OCI-LY7 (cell line): ENCODE measurements at regions not wholly inside any gene's neighbourhood (a gene's known extent, or its start where the extent isn't known, plus 50 kb on each side); places are given as distances from the start of the nearest gene placed in this dataset.

ENCODE experiments used
- BruUV-seq: library from RNA; stranded (reverse); fragments of 400-500 nt; replicated peaks from 2 replicates; lab custom pipeline; 2021; lab: Mats Ljungman, UMichigan
- CTCF ChIA-PET: fragments of 300-600 bp; sonication (Branson Sonifier 250); formaldehyde crosslinking; loops from one replicate; lab custom pipeline; 2022; ENCODE audit warnings: antibody characterized with exemption; ENCODE audit not compliant: unreplicated experiment; lab: Charles Lee
- POLR2A ChIA-PET: fragments of 300-600 bp; sonication (Branson Sonifier 250); formaldehyde crosslinking; loops from one replicate; lab custom pipeline; 2022; ENCODE audit warnings: antibody characterized with exemption; lab: Charles Lee
- DNase-seq: peaks from one replicate; pipeline ENCODE4 v3.0.0-alpha.2; 2015; ENCODE audit warnings: low spot score
- H2AFZ ChIP-seq: fragments of 200-600 bp; sonication (generic), shearing (Covaris generic); 2 replicates; pipeline ENCODE4 v1.6.1; 2014; ENCODE audit warnings: mild to moderate bottlenecking, antibody characterized with exemption, low read length, moderate library complexity
- H3K27ac ChIP-seq: fragments of 200-600 bp; sonication (generic); 2 replicates; pipeline ENCODE4 v1.5.1; 2014; ENCODE audit warnings: mixed run types, low read depth, mild to moderate bottlenecking, moderate library complexity, low read length, inconsistent platforms; ENCODE audit not compliant: poor library complexity, severe bottlenecking
- H3K36me3 ChIP-seq: fragments of 200-600 bp; sonication (generic); 2 replicates; pipeline ENCODE4 v1.6.1; 2014; ENCODE audit warnings: mild to moderate bottlenecking, antibody characterized with exemption, low read length, moderate library complexity, mixed read lengths; ENCODE audit not compliant: insufficient read depth
- H3K4me1 ChIP-seq: fragments of 200-600 bp; sonication (generic); 2 replicates; pipeline ENCODE4 v1.5.1; 2014; ENCODE audit warnings: mild to moderate bottlenecking, low read length; ENCODE audit not compliant: insufficient read depth, poor library complexity, severe bottlenecking
- H3K4me2 ChIP-seq: fragments of 200-600 bp; sonication (generic); 2 replicates; pipeline ENCODE4 v1.6.1; 2014; ENCODE audit warnings: mild to moderate bottlenecking, low read length
- H3K4me3 ChIP-seq: fragments of 200-600 bp; sonication (generic); 2 replicates; pipeline ENCODE4 v1.5.1; 2014; ENCODE audit warnings: mild to moderate bottlenecking, low read depth, low read length; ENCODE audit not compliant: poor library complexity, severe bottlenecking
- H3K79me2 ChIP-seq: fragments of 200-600 bp; sonication (generic); 2 replicates; pipeline ENCODE4 v1.6.1; 2016; ENCODE audit warnings: low read depth, mild to moderate bottlenecking, low read length, moderate library complexity, mixed read lengths; ENCODE audit not compliant: insufficient read depth
- H3K9me2 ChIP-seq: fragments of 200-600 bp; sonication (generic); 2 replicates; pipeline ENCODE4 v1.6.1; 2016; ENCODE audit warnings: mild to moderate bottlenecking, low read length, mixed read lengths; ENCODE audit not compliant: insufficient read depth
- H3K9me3 ChIP-seq: fragments of 200-600 bp; sonication (generic); 2 replicates; pipeline ENCODE4 v1.6.1; 2014; ENCODE audit warnings: mild to moderate bottlenecking, mixed run types, low read length, mixed read lengths
- H4K20me1 ChIP-seq: fragments of 200-600 bp; sonication (generic); 2 replicates; pipeline ENCODE4 v1.6.1; 2014; ENCODE audit warnings: mild to moderate bottlenecking, antibody characterized with exemption, low read length, moderate library complexity, mixed read lengths; ENCODE audit not compliant: insufficient read depth
- EZH2phosphoT487 ChIP-seq: fragments of 200-600 bp; sonication (generic); IDR thresholded peaks from 2 replicates; pipeline ENCODE4 v1.6.1; 2018; ENCODE audit warnings: low read depth, borderline replicate concordance, mild to moderate bottlenecking, mixed run types, antibody characterized with exemption, low read length, moderate library complexity, mixed read lengths
- intact Hi-C: fragments of 100-400 bp; cut with micrococcal nuclease; formaldehyde crosslinking; loops from one replicate; pipeline ENCODE4 v1.10.0; 2022; ENCODE audit not compliant: unreplicated experiment
- TF ChIP-seq, protein P1 (sequence below): fragments of 200-600 bp; sonication (generic); conservative IDR thresholded peaks from 2 replicates; pipeline ENCODE4 v1.5.1; 2014; ENCODE audit warnings: mild to moderate bottlenecking, antibody characterized with exemption, low read length, moderate library complexity, mixed read lengths

DNA sequence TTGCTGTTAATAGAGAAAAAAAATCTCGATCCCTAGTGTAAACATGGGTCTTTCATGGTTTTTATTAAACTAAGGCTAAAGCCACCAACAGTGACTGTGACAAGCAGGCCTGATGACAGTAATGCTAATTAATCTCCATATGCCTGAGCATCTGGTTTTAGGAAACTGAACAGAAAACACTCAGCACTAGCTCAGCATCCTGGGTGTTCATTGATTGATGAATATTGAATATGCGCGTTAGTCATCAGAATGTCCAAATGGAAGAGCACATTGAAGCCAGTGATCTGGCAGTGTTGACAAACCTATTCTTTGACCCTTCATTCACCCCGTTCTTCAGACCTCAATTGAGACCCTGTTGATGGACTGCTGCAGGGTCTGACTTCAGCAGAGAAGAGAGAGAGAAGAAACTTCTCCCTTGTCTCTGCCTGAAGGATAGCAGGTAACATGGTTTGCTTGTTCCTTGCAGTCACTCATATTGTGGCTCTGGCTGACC is 283.8 kb downstream of the RDH14 start:
- no peak overlapping the region for H3K4me3 ChIP-seq
- CTCF ChIA-PET = no interaction called here
- no peak for DNase-seq
- H4K20me1 ChIP-seq = no peaks in the 10 kb centered on the region
- no peak overlapping the region for H3K4me2 ChIP-seq
- no peaks in the 10 kb centered on the region for H3K79me2 ChIP-seq
- H3K4me1 ChIP-seq = no peaks in the 10 kb centered on the region
- no peak overlapping the region for H2AFZ ChIP-seq
- H3K27ac ChIP-seq = no peak overlapping the region
- H3K9me2 ChIP-seq = no peaks in the 10 kb centered on the region
- POLR2A ChIA-PET = interaction anchor here (0.9 kb wide), 1 partner anchor 18 kb away, joined by 3 read pairs; no protein-coding TSS in a partner anchor
- BruUV-seq = no TSS peak
- intact Hi-C loops = no loop called here
- H3K36me3 ChIP-seq = no peaks in the 10 kb centered on the region
- no peaks in the 10 kb centered on the region for H3K9me3 ChIP-seq
- TF ChIP-seq EZH2phosphoT487 = no peak
- TF ChIP-seq, protein P1, sequence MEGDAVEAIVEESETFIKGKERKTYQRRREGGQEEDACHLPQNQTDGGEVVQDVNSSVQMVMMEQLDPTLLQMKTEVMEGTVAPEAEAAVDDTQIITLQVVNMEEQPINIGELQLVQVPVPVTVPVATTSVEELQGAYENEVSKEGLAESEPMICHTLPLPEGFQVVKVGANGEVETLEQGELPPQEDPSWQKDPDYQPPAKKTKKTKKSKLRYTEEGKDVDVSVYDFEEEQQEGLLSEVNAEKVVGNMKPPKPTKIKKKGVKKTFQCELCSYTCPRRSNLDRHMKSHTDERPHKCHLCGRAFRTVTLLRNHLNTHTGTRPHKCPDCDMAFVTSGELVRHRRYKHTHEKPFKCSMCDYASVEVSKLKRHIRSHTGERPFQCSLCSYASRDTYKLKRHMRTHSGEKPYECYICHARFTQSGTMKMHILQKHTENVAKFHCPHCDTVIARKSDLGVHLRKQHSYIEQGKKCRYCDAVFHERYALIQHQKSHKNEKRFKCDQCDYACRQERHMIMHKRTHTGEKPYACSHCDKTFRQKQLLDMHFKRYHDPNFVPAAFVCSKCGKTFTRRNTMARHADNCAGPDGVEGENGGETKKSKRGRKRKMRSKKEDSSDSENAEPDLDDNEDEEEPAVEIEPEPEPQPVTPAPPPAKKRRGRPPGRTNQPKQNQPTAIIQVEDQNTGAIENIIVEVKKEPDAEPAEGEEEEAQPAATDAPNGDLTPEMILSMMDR = no peak

DNA sequence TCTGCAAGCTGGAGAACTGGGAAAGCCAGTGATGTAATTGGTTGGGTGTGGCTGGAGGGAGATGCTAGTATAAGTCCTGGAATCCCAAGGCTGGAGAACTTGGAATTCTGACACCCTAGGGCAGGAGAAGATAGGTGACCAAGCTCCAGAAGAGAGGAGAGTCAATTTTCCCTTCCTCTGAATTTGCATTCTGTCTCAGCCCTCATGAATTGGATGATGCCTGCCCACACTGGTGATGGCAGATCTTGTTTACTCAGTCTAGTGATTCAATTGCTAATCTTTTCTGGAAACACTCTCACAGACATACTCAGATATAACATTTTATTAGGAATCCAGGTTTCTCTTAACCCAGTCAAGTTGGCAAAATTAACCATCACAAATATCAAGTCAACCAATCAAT is 287.2 kb downstream of the RDH14 start:
- H3K4me1 ChIP-seq = no peaks in the 10 kb centered on the region
- POLR2A ChIA-PET = no interaction called here
- intact Hi-C loops = no loop called here
- no peak for DNase-seq
- H3K27ac ChIP-seq = no peak overlapping the region
- H3K36me3 ChIP-seq = no peaks in the 10 kb centered on the region
- BruUV-seq = no TSS peak
- CTCF ChIA-PET = no interaction called here
- no peaks in the 10 kb centered on the region for H3K79me2 ChIP-seq
- no peaks in the 10 kb centered on the region for H3K9me2 ChIP-seq
- no peak overlapping the region for H3K4me3 ChIP-seq
- no peak overlapping the region for H2AFZ ChIP-seq
- H3K4me2 ChIP-seq = no peak overlapping the region
- H4K20me1 ChIP-seq = no peaks in the 10 kb centered on the region
- TF ChIP-seq, protein P1 = no peak
- TF ChIP-seq EZH2phosphoT487 = no peak
- no peaks in the 10 kb centered on the region for H3K9me3 ChIP-seq

- TF ChIP-seq EZH2phosphoT487 = no peak
- TF ChIP-seq, protein P1 = no peak
- ChIA-PET CTCF (no interaction called here), POLR2A (no interaction called here)
- no peaks in the 10 kb centered on the region for H3K9me3 ChIP-seq
- no peaks in the 10 kb centered on the region for H3K36me3 ChIP-seq
- no peaks in the 10 kb centered on the region for H4K20me1 ChIP-seq
- DNase-seq = no peak
- H3K9me2 ChIP-seq = no peaks in the 10 kb centered on the region
- no peak overlapping the region for H3K4me2 ChIP-seq
- no peak overlapping the region for H2AFZ ChIP-seq
- no peaks in the 10 kb centered on the region for H3K4me1 ChIP-seq
- no peaks in the 10 kb centered on the region for H3K79me2 ChIP-seq
- no TSS peak for BruUV-seq
- H3K27ac ChIP-seq = no peak overlapping the region
- intact Hi-C loops = no loop called here
- H3K4me3 ChIP-seq = no peak overlapping the region
Observed at GRCh38 chr2:18272148-18272494, 288.3 kb downstream of the RDH14 start.
